ENCODE measurements at regions not wholly inside any gene's neighbourhood (a gene's known extent, or its start where the extent isn't known, plus 50 kb on each side); places are given as distances from the start of the nearest gene placed in this dataset.

GRCh38 chr9:12613071-12613470 lies 80.1 kb upstream of the TYRP1 start:
- Mint-ChIP-seq H3K9me3 (peaks cover 8% of the 10 kb centered on the region), H3K36me3 (ENCODE audit: low read depth) (no peaks in the 10 kb centered on the region), H3K27ac (no peak overlapping the region), H3K27me3 (ENCODE audit: low read depth) (no peaks in the 10 kb centered on the region), H3K4me1 (ENCODE audit: low read depth) (no peaks in the 10 kb centered on the region), H3K4me3 (no peak overlapping the region)
- CTCF ChIA-PET = no interaction called here
- intact Hi-C loops (cut with micrococcal nuclease) = no loop called here
- DNase-seq = no peak

- Mint-ChIP-seq H3K4me1 (ENCODE audit: low read depth) (no peaks in the 10 kb centered on the region), H3K27me3 (ENCODE audit: low read depth) (no peaks in the 10 kb centered on the region), H3K9me3 (peaks cover 8% of the 10 kb centered on the region), H3K36me3 (ENCODE audit: low read depth) (no peaks in the 10 kb centered on the region), H3K4me3 (no peak overlapping the region), H3K27ac (no peak overlapping the region)
- no peak for DNase-seq
- intact Hi-C loops (cut with micrococcal nuclease) = no loop called here
- CTCF ChIA-PET = no interaction called here
Observed at GRCh38 chr9:12614488-12614887, 78.7 kb upstream of the TYRP1 start.

- H3K4me1 Mint-ChIP-seq (ENCODE audit: low read depth) = no peaks in the 10 kb centered on the region
- no peak for DNase-seq
- H3K27me3 Mint-ChIP-seq (ENCODE audit: low read depth) = no peaks in the 10 kb centered on the region
- intact Hi-C loops (cut with micrococcal nuclease) = no loop called here
- H3K36me3 Mint-ChIP-seq (ENCODE audit: low read depth) = no peaks in the 10 kb centered on the region
- no peak overlapping the region for H3K27ac Mint-ChIP-seq
- peaks cover 9% of the 10 kb centered on the region for H3K9me3 Mint-ChIP-seq
- CTCF ChIA-PET = no interaction called here
- H3K4me3 Mint-ChIP-seq = no peak overlapping the region
Observed at GRCh38 chr9:12618956-12619355, 74.2 kb upstream of the TYRP1 start.

GRCh38 chr9:12625844-12626243 lies 67.3 kb upstream of the TYRP1 start:
- H3K9me3 Mint-ChIP-seq = peaks cover 9% of the 10 kb centered on the region
- no peaks in the 10 kb centered on the region for H3K36me3 Mint-ChIP-seq (ENCODE audit: low read depth)
- no peak overlapping the region for H3K27ac Mint-ChIP-seq
- no peaks in the 10 kb centered on the region for H3K27me3 Mint-ChIP-seq (ENCODE audit: low read depth)
- no peaks in the 10 kb centered on the region for H3K4me1 Mint-ChIP-seq (ENCODE audit: low read depth)
- no peak overlapping the region for H3K4me3 Mint-ChIP-seq
- intact Hi-C loops (cut with micrococcal nuclease) = no loop called here
- no peak for DNase-seq
- CTCF ChIA-PET = no interaction called here

- DNase-seq = no peak
- intact Hi-C loops (cut with micrococcal nuclease) = no loop called here
- peaks cover 12% of the 10 kb centered on the region for H3K9me3 Mint-ChIP-seq
- no peak overlapping the region for H3K4me3 Mint-ChIP-seq
- H3K4me1 Mint-ChIP-seq (ENCODE audit: low read depth) = no peaks in the 10 kb centered on the region
- no peak overlapping the region for H3K27ac Mint-ChIP-seq
- H3K27me3 Mint-ChIP-seq (ENCODE audit: low read depth) = no peaks in the 10 kb centered on the region
- H3K36me3 Mint-ChIP-seq (ENCODE audit: low read depth) = no peaks in the 10 kb centered on the region
- CTCF ChIA-PET = no interaction called here
Observed at GRCh38 chr9:12627096-12627495, 66.1 kb upstream of the TYRP1 start.

- Mint-ChIP-seq H3K4me1 (ENCODE audit: low read depth) (no peaks in the 10 kb centered on the region), H3K36me3 (ENCODE audit: low read depth) (no peaks in the 10 kb centered on the region), H3K27ac (no peak overlapping the region), H3K9me3 (peaks cover 14% of the 10 kb centered on the region), H3K4me3 (no peak overlapping the region), H3K27me3 (ENCODE audit: low read depth) (no peaks in the 10 kb centered on the region)
- CTCF ChIA-PET = no interaction called here
- no peak for DNase-seq
- intact Hi-C loops (cut with micrococcal nuclease) = no loop called here
Observed at GRCh38 chr9:12628546-12628945, 64.6 kb upstream of the TYRP1 start.

- Mint-ChIP-seq H3K27ac (no peak overlapping the region), H3K4me1 (ENCODE audit: low read depth) (no peaks in the 10 kb centered on the region), H3K9me3 (peaks cover 17% of the 10 kb centered on the region), H3K4me3 (no peak overlapping the region), H3K36me3 (ENCODE audit: low read depth) (no peaks in the 10 kb centered on the region), H3K27me3 (ENCODE audit: low read depth) (no peaks in the 10 kb centered on the region)
- DNase-seq = no peak
- intact Hi-C loops (cut with micrococcal nuclease) = no loop called here
- CTCF ChIA-PET = no interaction called here
Observed at GRCh38 chr9:12629067-12629466, 64.1 kb upstream of the TYRP1 start.

- no peak for DNase-seq
- Mint-ChIP-seq H3K4me3 (no peak overlapping the region), H3K27me3 (ENCODE audit: low read depth) (no peaks in the 10 kb centered on the region), H3K36me3 (ENCODE audit: low read depth) (no peaks in the 10 kb centered on the region), H3K4me1 (ENCODE audit: low read depth) (no peaks in the 10 kb centered on the region), H3K27ac (no peak overlapping the region), H3K9me3 (peaks cover 13% of the 10 kb centered on the region)
- CTCF ChIA-PET = interaction anchor here (0.7 kb wide), 1 partner anchor 189 kb away, joined by 3 read pairs; no protein-coding TSS in a partner anchor
- intact Hi-C loops (cut with micrococcal nuclease) = no loop called here
Observed at GRCh38 chr9:12631866-12632265, 61.3 kb upstream of the TYRP1 start.

- CTCF ChIA-PET = no interaction called here
- H3K4me1 Mint-ChIP-seq (ENCODE audit: low read depth) = no peaks in the 10 kb centered on the region
- H3K36me3 Mint-ChIP-seq (ENCODE audit: low read depth) = no peaks in the 10 kb centered on the region
- DNase-seq = no peak
- no peaks in the 10 kb centered on the region for H3K27me3 Mint-ChIP-seq (ENCODE audit: low read depth)
- peaks cover 13% of the 10 kb centered on the region for H3K9me3 Mint-ChIP-seq
- H3K27ac Mint-ChIP-seq = no peak overlapping the region
- intact Hi-C loops (cut with micrococcal nuclease) = no loop called here
- H3K4me3 Mint-ChIP-seq = no peak overlapping the region
Observed at GRCh38 chr9:12633016-12633765, 60.0 kb upstream of the TYRP1 start.

- Mint-ChIP-seq H3K36me3 (ENCODE audit: low read depth) (no peaks in the 10 kb centered on the region), H3K4me1 (ENCODE audit: low read depth) (no peaks in the 10 kb centered on the region), H3K27ac (no peak overlapping the region), H3K27me3 (ENCODE audit: low read depth) (no peaks in the 10 kb centered on the region), H3K9me3 (peaks cover 3% of the 10 kb centered on the region), H3K4me3 (no peak overlapping the region)
- no peak for DNase-seq
- intact Hi-C loops (cut with micrococcal nuclease) = no loop called here
- CTCF ChIA-PET = no interaction called here
Observed at GRCh38 chr9:12640016-12640587, 53.1 kb upstream of the TYRP1 start.

GRCh38 chr9:12640866-12641636 lies 52.1 kb upstream of the TYRP1 start:
- H3K4me3 Mint-ChIP-seq = no peak overlapping the region
- CTCF ChIA-PET = interaction anchor here (0.7 kb wide), 1 partner anchor 100 kb away, joined by 3 read pairs; no protein-coding TSS in a partner anchor
- no peaks in the 10 kb centered on the region for H3K36me3 Mint-ChIP-seq (ENCODE audit: low read depth)
- H3K4me1 Mint-ChIP-seq (ENCODE audit: low read depth) = no peaks in the 10 kb centered on the region
- peaks cover 3% of the 10 kb centered on the region for H3K9me3 Mint-ChIP-seq
- intact Hi-C loops (cut with micrococcal nuclease) = no loop called here
- H3K27ac Mint-ChIP-seq = no peak overlapping the region
- no peak for DNase-seq
- no peaks in the 10 kb centered on the region for H3K27me3 Mint-ChIP-seq (ENCODE audit: low read depth)
